ENCODE measurements at regions not wholly inside any gene's neighbourhood (a gene's known extent, or its start where the extent isn't known, plus 50 kb on each side); places are given as distances from the start of the nearest gene placed in this dataset.
A peak's percentile ranks its signal among the peaks of the same experiment; 100 is the strongest.
"Not testable (repeated sequence)": the region's sequence is repeated elsewhere in the genome, so short reads cannot be mapped to it uniquely, and the experiment has no call there.

GRCh38 chr1:55305735-55306134 lies 90.6 kb upstream of the USP24 start:
- ATAC-seq: no peak

GRCh38 chr1:55304229-55304740 lies 89.1 kb upstream of the USP24 start:
- no peak for ATAC-seq

- ATAC-seq: no peak
These were observed 87.8 kb upstream of the USP24 start for GRCh38 chr1:55302972-55303371.

- ATAC-seq: no peak
These were observed 86.7 kb upstream of the USP24 start for GRCh38 chr1:55301912-55302311.

- no peak for ATAC-seq
These were observed 85.8 kb upstream of the USP24 start for GRCh38 chr1:55300975-55301374.

GRCh38 chr1:55298167-55298894 lies 83.2 kb upstream of the USP24 start:
- no peak for ATAC-seq

GRCh38 chr1:55296247-55296646 lies 81.1 kb upstream of the USP24 start:
- not testable (repeated sequence) for ATAC-seq

- ATAC-seq: no peak
These were observed 74.5 kb upstream of the USP24 start for GRCh38 chr1:55289614-55290013.

GRCh38 chr1:55289042-55289441 lies 73.9 kb upstream of the USP24 start:
- no peak for ATAC-seq

- ATAC-seq: peak in 1 of 2 donors; percentile 17
These were observed 73.1 kb upstream of the USP24 start for GRCh38 chr1:55288245-55288644.

- no peak for ATAC-seq
These were observed 72.6 kb upstream of the USP24 start for GRCh38 chr1:55287723-55288122.

GRCh38 chr1:55286856-55287602 lies 71.9 kb upstream of the USP24 start:
- ATAC-seq: peak; percentile 25 to 44

GRCh38 chr1:55285834-55286233 lies 70.7 kb upstream of the USP24 start:
- ATAC-seq: no peak

GRCh38 chr1:55284856-55285255 lies 69.7 kb upstream of the USP24 start:
- ATAC-seq: no peak

GRCh38 chr1:55282058-55282457 lies 66.9 kb upstream of the USP24 start:
- no peak for ATAC-seq

- ATAC-seq: no peak
These were observed 65.6 kb upstream of the USP24 start for GRCh38 chr1:55280731-55281130.

GRCh38 chr1:55279627-55280026 lies 64.5 kb upstream of the USP24 start:
- ATAC-seq: no peak

GRCh38 chr1:55278378-55278777 lies 63.2 kb upstream of the USP24 start:
- ATAC-seq: no peak

GRCh38 chr1:55277377-55278130 lies 62.4 kb upstream of the USP24 start:
- ATAC-seq: peak; percentile 80 to 94

GRCh38 chr1:55276671-55277376 lies 61.7 kb upstream of the USP24 start:
- no peak for ATAC-seq

- no peak for ATAC-seq
These were observed 60.8 kb upstream of the USP24 start for GRCh38 chr1:55275941-55276341.

- ATAC-seq: no peak
These were observed 60.1 kb upstream of the USP24 start for GRCh38 chr1:55275151-55275748.
